ENCODE measurements at regions not wholly inside any gene's neighbourhood (a gene's known extent, or its start where the extent isn't known, plus 50 kb on each side); places are given as distances from the start of the nearest gene placed in this dataset.
A peak's percentile ranks its signal among the peaks of the same experiment; 100 is the strongest.
"Not testable (repeated sequence)": the region's sequence is repeated elsewhere in the genome, so short reads cannot be mapped to it uniquely, and the experiment has no call there.

DNA sequence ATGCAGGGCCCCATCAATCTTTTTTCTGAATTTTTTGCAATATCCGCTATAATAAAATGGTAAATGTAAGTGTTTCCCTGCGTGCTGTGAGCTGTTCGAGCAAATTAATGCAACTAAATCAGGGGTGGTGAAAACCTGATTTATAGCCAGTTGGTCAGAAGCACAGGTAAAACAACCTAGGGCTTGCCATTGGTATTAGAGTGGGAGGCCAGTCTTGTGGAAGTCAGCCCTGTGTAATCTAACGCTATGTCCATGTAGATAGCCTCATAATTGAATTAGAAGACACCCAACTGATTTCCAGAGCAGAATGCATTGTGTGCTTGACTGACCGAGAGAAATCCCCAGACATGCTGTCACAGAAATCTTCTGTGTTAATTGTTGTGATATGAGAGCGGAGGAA lies 126.8 kb upstream of the GPR39 start:
- H3K4me3 ChIP-seq (ENCODE audit: low read depth, low read length); DNase-seq (ENCODE audit: low read depth, low spot score); in situ Hi-C loops (cut with HindIII; ENCODE audit: low sequenced_read_pairs): not testable (repeated sequence)

- in situ Hi-C loops (cut with HindIII; ENCODE audit: low sequenced_read_pairs); DNase-seq (ENCODE audit: low read depth, low spot score); H3K4me3 ChIP-seq (ENCODE audit: low read depth, low read length): not testable (repeated sequence)
Measured at GRCh38 chr2:132300592-132301378, 115.8 kb upstream of the GPR39 start.

GRCh38 chr2:132304661-132305380 lies 111.8 kb upstream of the GPR39 start:
- TF ChIP-seq CTCF (IDR thresholded peaks at IDR 0.05; ENCODE audit: low read depth, low read length), result peak; percentile 27
- H3K4me3 ChIP-seq (ENCODE audit: low read depth, low read length), result peak overlapping the region; percentile 42
- in situ Hi-C loops (cut with HindIII; ENCODE audit: low sequenced_read_pairs), result not testable (repeated sequence)
- DNase-seq (ENCODE audit: low read depth, low spot score), result peak; percentile 71

DNA sequence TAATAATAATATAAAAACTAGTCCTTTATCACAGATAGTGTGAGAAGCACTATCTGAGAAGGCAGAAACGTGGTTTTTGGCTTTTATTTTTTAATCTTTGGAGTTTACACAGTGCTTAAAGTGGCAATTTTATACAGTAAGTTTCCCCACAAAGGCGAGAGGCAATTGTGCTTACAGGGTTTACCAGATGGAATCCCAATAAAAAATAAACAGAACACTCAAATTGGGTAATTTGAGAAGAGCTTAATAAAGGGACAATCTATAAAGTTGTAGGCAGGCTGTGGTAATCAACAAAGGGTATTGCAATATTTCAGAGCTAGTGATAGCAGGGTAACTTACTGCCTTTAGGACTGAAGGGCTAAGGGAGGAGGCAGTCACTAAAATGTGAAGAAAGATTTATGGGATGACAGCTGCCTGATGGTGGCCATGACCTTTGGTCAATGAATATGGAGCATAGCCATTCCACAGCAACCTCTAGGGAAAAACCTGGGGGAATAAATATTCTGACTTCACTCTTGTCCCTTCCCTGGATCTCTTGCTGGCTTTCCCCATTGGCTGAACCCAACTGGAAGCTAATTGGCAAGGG lies 108.9 kb upstream of the GPR39 start:
- H3K4me3 ChIP-seq (ENCODE audit: low read depth, low read length); in situ Hi-C loops (cut with HindIII; ENCODE audit: low sequenced_read_pairs); DNase-seq (ENCODE audit: low read depth, low spot score): not testable (repeated sequence)

- in situ Hi-C loops (cut with HindIII; ENCODE audit: low sequenced_read_pairs); H3K4me3 ChIP-seq (ENCODE audit: low read depth, low read length); DNase-seq (ENCODE audit: low read depth, low spot score): not testable (repeated sequence)
Measured at GRCh38 chr2:132309203-132309602, 107.4 kb upstream of the GPR39 start.

GRCh38 chr2:132315546-132315945 lies 101.1 kb upstream of the GPR39 start:
- in situ Hi-C loops (cut with HindIII; ENCODE audit: low sequenced_read_pairs); DNase-seq (ENCODE audit: low read depth, low spot score): not testable (repeated sequence)

GRCh38 chr2:132317026-132317680 lies 99.5 kb upstream of the GPR39 start:
- H3K4me3 ChIP-seq (ENCODE audit: low read depth, low read length); DNase-seq (ENCODE audit: low read depth, low spot score); in situ Hi-C loops (cut with HindIII; ENCODE audit: low sequenced_read_pairs): not testable (repeated sequence)

More at GRCh38 chr2:132315546-132315945, 101.1 kb upstream of the GPR39 start:
- H3K4me3 ChIP-seq (ENCODE audit: low read depth, low read length), result not testable (repeated sequence)

- H3K4me3 ChIP-seq (ENCODE audit: low read depth, low read length); in situ Hi-C loops (cut with HindIII; ENCODE audit: low sequenced_read_pairs); DNase-seq (ENCODE audit: low read depth, low spot score): not testable (repeated sequence)
Measured at GRCh38 chr2:132318481-132318880, 98.1 kb upstream of the GPR39 start.

DNA sequence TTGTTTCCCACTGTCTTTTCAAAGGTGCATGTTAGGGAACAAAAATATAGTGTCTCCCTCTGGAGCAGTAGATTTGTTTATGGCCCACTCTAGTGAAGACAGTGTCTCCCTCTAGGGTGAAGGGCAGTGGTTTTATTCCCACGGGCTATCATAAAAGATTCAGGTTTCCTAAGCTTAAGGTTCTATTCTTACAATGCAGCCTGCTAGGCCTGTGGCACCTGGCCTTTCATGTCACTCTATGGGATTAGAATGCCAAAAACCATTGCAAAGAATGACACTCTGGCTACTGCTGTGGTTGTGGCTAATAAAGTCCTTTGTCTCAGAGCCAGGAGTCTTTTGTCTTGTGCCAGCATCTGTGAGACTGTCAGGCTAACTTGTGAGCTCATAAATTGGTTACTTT lies 92.6 kb upstream of the GPR39 start:
- DNase-seq (ENCODE audit: low read depth, low spot score); in situ Hi-C loops (cut with HindIII; ENCODE audit: low sequenced_read_pairs); H3K4me3 ChIP-seq (ENCODE audit: low read depth, low read length): not testable (repeated sequence)

DNA sequence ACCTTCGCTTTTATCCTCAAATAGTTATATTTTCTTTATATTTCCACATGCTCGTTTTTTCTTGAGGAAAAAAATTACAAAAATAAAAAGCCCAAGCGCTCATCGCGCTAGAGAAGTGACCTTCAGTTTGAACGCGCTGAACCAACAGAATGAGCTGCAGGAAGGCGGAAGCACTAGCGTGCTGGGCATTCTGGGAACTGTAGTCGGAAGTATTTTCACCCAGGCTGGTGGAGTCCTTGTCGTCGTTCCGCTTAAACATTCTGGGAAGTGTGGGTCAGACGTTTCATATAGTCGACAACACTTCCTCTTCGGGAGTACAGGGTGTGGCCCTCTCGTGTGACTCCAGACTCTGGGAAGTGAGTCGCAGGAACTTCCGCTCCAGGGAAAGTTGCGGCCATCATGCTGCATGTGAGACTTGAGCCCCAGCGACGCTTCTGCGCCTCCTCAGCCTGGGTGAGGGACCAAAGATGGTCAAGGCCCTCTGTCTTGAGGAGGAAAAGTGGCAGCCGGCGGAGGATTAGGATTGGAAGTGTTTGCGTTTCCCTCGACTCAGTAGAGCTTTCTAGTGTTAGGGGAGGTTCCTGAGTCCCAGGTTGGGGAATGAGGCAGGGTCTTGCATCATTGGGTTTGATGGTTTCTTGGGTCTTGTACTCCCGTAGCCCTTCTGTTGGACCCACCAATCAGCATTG lies 84.1 kb upstream of the GPR39 start:
- H3K4me3 ChIP-seq (ENCODE audit: low read depth, low read length); in situ Hi-C loops (cut with HindIII; ENCODE audit: low sequenced_read_pairs); DNase-seq (ENCODE audit: low read depth, low spot score): not testable (repeated sequence)

DNA sequence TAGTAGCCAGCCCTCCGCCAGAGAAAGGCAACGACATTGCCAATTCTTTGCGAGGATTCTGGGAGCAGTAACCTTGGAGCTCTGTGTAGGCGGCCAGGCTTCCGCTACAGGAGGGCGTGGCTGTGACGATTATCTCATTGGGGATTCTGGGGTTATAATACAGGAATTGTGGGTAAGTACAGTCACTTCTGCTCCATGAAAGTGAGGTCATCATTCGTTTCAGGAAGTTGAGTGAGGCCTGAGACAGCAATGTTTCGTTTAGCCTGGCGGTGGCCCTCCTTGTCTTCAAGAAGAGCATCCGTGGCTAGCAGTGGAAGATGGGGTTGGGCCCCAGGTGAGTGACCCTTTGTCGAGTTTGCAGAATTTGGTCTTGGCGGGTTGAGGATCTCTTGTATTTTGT lies 79.5 kb upstream of the GPR39 start:
- in situ Hi-C loops (cut with HindIII; ENCODE audit: low sequenced_read_pairs); H3K4me3 ChIP-seq (ENCODE audit: low read depth, low read length); DNase-seq (ENCODE audit: low read depth, low spot score): not testable (repeated sequence)

DNA sequence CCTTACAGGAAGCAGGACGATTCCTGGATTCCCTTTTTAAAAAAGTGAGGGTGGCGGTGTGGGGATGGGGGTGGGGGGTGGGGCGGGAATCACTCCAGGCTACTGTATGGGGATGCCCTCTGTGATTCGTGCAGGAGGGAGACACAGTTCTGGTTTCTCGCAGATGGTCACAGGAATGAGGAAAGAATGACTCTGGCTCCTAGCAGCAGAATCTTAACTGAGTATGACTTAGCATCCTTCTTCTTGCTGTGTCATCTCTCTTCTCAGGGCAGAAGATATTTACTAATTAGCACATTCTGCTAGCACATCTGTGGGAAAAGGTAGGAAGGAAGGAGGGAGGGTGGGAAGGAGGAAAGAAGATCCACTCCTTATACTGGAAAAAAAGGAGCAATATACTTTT lies 78.8 kb upstream of the GPR39 start:
- H3K4me3 ChIP-seq (ENCODE audit: low read depth, low read length); DNase-seq (ENCODE audit: low read depth, low spot score); in situ Hi-C loops (cut with HindIII; ENCODE audit: low sequenced_read_pairs): not testable (repeated sequence)

DNA sequence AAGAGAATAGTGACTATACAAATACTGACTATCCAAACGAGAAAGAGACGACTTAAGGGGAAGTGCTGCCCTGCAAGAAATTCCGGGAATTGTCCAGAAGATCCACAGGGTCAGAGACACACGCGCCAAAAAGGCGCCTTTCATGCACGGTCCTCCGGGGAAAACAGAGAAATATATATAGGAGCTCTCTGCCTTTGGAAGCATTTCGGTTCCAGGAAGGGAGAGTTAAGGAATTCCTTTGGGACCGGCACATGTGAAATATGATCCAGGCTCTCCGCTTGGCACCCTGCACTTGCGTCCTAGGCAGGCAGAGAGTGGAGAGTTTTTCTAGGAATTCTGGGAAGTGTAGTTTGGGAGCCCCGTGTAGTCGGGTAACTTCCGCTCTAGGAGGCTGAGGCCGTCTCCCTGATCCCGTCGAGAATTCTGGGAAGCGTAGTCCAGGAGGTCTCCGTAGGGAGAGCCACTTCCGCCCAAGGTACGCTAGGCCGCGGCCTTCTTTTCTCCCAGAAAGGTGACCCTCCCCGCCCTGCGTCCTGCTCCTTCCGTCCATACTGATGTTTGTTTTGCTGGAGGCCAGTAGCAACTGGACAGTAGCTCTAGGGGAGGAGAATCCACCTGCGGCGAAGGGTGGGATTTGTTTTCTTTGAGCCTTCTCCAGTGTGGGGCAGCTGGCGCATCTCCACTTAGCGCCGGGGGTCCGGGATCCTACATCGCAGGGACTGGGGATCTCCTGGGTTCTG lies 69.4 kb upstream of the GPR39 start:
- peak; percentile 81 for DNase-seq (ENCODE audit: low read depth, low spot score)
- in situ Hi-C loops (cut with HindIII; ENCODE audit: low sequenced_read_pairs), result not testable (repeated sequence)
- H3K4me3 ChIP-seq (ENCODE audit: low read depth, low read length), result peak overlapping the region; percentile 56

Measured in astrocyte of the spinal cord (primary cell).